Adrenal gland (tissue), 9 donors: ENCODE measurements at regions not wholly inside any gene's neighbourhood (a gene's known extent, or its start where the extent isn't known, plus 50 kb on each side); places are given as distances from the start of the nearest gene placed in this dataset.

Source experiments
- DNase-seq, 7 donors: peaks; one replicate each; pipeline ENCODE4 v3.0.0-alpha.2; 2019 to 2020
- H3K27ac ChIP-seq, 5 donors: fragments of 200-600 bp; sonication (generic) in 4 of 5; 1 replicate in 3 of 5; 2 replicates in 2 of 5; pipeline versions ENCODE4 v1.5.1 to v1.8.0; 2016 to 2020; ENCODE audit warnings: mild to moderate bottlenecking in 1 of 5
- H3K27me3 ChIP-seq: fragments of 200-600 bp; 2 replicates; pipeline ENCODE4 v1.8.0; 2021
- H3K36me3 ChIP-seq, 2 donors: fragments of 200-600 bp; replicated peaks in 1 of 2; 1 replicate in 1 of 2; 2 replicates in 1 of 2; pipeline versions ENCODE4 v1.5.1 to v1.8.0; 2018 to 2022
- H3K4me1 ChIP-seq, 2 donors: fragments of 200-600 bp; replicated peaks in 1 of 2; 1 replicate in 1 of 2; 2 replicates in 1 of 2; pipeline versions ENCODE4 v1.5.1 to v1.8.0; 2018 to 2021
- H3K4me3 ChIP-seq, 4 donors: fragments of 200-600 bp; sonication (generic) in 3 of 4; one replicate each; pipeline ENCODE4 v1.5.1; 2016 to 2018
- H3K9me3 ChIP-seq, 3 donors: fragments of 200-600 bp; sonication (generic) in 1 of 3; replicated peaks in 1 of 3; 1 replicate in 2 of 3; 2 replicates in 1 of 3; pipeline versions ENCODE4 v1.5.1 to v1.8.0; 2016 to 2021
- POLR2A ChIP-seq, 2 donors: fragments of 450-650 bp; IDR thresholded peaks; one replicate each; pipeline ENCODE4 v1.6.1; 2017; ENCODE audit warnings: antibody characterized with exemption in 2 of 2, mild to moderate bottlenecking in 2 of 2, moderate library complexity in 1 of 2
- WGBS, 4 donors: extraction: QIAGEN DNeasy Blood & Tissue Kit in 2 of 4; methylation state at CpG; one replicate each; pipeline versions ENCODE4 v1.1.5 to v1.1.7; 2013 to 2017; 5-methylcytosine and 5-hydroxymethylcytosine counted together
- intact Hi-C, 2 donors: fragments of 100-400 bp; cut with DNase I; formaldehyde crosslinking; loops; one replicate each; pipeline versions ENCODE4 v1.14.1 to v1.15.0; 2022 to 2023
- TF ChIP-seq, protein P1 (sequence below), 6 experiments: fragments of 450-650 bp in 4 of 6; fragments of 200-600 bp in 2 of 6; sonication (generic) in 1 of 6; IDR thresholded peaks; 1 replicate in 5 of 6; 2 replicates in 1 of 6; pipeline versions ENCODE4 v1.5.1 to v1.8.0; 2016 to 2021; ENCODE audit warnings: antibody characterized with exemption in 6 of 6, mild to moderate bottlenecking in 2 of 6, moderate library complexity in 1 of 6
- donor health status: healthy with polysubstance abuse.
- donor health status: Bipolar disorder and iron deficiency.
- donor health status: DM: yes; HTN: yes; CAD: no.
- donor health status: DM: no; HTN: no; CAD: no.
- donor health status: DM: no; HTN: no; CAD: no.

DNA sequence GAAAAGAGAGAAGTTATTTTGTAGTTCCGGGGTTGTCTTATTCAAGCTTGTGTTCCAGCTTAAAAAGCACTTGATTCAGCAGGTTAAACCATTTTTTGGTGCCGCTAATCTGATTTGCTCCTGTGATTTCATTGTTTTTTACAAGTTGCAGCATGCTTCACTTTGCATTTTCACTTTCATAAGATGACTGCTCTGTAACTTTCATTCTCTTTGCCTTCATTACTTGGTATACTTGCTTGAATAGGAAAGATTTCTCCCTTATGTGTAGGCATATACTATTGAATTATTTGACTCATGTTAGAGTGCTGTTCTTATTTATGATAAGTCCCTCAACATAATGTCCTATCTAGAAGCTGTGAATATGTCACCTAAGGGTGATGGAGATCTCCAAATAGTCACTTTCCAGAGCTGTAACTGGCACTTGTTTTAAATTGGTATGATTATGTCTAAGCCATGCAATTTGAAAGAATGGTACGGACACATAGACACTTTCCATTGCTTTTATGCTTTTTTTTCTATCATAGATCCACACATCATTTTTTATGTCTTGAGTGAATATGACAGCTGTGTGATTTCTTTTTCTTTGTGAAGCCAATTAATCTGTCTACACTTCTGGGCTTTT, 254.5 kb downstream of the DSEL start:
- Histone ChIP-seq H3K27ac (no peak overlapping the region), H3K9me3 (no peaks in the 10 kb centered on the region), H3K4me1 (no peaks in the 10 kb centered on the region), H3K36me3 (no peaks in the 10 kb centered on the region), H3K4me3 (no peak overlapping the region), H3K27me3 (no peaks in the 10 kb centered on the region)
- WGBS, 4 donors, result 80 to 91% (median 84%) methylated on average over 3 of the region's 3 CpGs
- intact Hi-C loops, result no loop called here
- TF ChIP-seq, protein P1, sequence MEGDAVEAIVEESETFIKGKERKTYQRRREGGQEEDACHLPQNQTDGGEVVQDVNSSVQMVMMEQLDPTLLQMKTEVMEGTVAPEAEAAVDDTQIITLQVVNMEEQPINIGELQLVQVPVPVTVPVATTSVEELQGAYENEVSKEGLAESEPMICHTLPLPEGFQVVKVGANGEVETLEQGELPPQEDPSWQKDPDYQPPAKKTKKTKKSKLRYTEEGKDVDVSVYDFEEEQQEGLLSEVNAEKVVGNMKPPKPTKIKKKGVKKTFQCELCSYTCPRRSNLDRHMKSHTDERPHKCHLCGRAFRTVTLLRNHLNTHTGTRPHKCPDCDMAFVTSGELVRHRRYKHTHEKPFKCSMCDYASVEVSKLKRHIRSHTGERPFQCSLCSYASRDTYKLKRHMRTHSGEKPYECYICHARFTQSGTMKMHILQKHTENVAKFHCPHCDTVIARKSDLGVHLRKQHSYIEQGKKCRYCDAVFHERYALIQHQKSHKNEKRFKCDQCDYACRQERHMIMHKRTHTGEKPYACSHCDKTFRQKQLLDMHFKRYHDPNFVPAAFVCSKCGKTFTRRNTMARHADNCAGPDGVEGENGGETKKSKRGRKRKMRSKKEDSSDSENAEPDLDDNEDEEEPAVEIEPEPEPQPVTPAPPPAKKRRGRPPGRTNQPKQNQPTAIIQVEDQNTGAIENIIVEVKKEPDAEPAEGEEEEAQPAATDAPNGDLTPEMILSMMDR (IDR thresholded peaks at IDR 0.05), result no peak
- TF ChIP-seq POLR2A (IDR thresholded peaks at IDR 0.05), result no peak
- DNase-seq, result no peak

- intact Hi-C loops, result no loop called here
- H3K9me3 ChIP-seq, result no peaks in the 10 kb centered on the region
- H3K36me3 ChIP-seq, result no peaks in the 10 kb centered on the region
- WGBS, 4 donors, result 71 to 77% (median 73%) methylated on average over 5 of the region's 5 CpGs
- no peaks in the 10 kb centered on the region for H3K27me3 ChIP-seq
- DNase-seq, result no peak
- no peaks in the 10 kb centered on the region for H3K4me1 ChIP-seq
- H3K4me3 ChIP-seq, result no peak overlapping the region
- no peak overlapping the region for H3K27ac ChIP-seq
- no peak for TF ChIP-seq POLR2A (IDR thresholded peaks at IDR 0.05)
- TF ChIP-seq, protein P1 (IDR thresholded peaks at IDR 0.05), result no peak
Measured at GRCh38 chr18:67260841-67261240, 255.7 kb downstream of the DSEL start.

DNA sequence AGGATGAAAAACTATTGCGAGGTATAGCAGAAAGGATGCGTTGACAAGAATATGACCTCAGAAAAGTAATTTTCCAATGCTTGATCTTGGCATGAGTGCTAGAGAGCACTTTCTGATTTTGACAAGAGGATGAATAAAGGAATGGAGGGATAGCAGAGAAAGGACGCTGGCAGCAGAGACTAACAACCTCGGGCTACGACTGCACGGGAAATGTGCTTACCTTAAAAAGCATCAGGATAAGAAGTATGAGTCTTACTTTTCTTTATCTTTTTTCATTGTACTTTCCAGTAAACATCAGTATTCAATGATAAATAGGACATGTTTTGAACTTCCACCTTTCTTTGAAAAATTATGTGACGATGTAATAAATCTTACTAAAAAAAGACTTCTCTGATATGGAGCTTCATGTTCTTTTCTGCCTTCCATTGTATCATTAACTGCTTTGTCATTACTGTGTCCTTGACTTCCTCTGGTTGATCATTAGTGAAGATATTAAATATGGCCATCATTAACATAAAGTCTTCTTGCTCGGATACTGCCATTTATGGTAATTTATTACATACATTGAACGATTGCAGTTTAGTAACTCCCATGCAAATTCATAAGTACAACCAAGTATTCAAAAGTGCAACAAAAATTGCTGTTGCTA, 265.6 kb downstream of the DSEL start:
- no peaks in the 10 kb centered on the region for H3K36me3 ChIP-seq
- no peak for TF ChIP-seq POLR2A (IDR thresholded peaks at IDR 0.05)
- TF ChIP-seq, protein P1 (IDR thresholded peaks at IDR 0.05), result no peak
- no peaks in the 10 kb centered on the region for H3K27me3 ChIP-seq
- H3K4me1 ChIP-seq, result no peaks in the 10 kb centered on the region
- intact Hi-C loops, result no loop called here
- no peaks in the 10 kb centered on the region for H3K9me3 ChIP-seq
- no peak for DNase-seq
- H3K4me3 ChIP-seq, result no peak overlapping the region
- WGBS, 4 donors, result 46 to 58% (median 50%) methylated on average over 9 of the region's 9 CpGs
- H3K27ac ChIP-seq, result no peak overlapping the region

- 18 to 37% (median 28%) methylated on average over 3 of the region's 3 CpGs for WGBS, 4 donors
- TF ChIP-seq POLR2A (IDR thresholded peaks at IDR 0.05), result no peak
- TF ChIP-seq, protein P1 (IDR thresholded peaks at IDR 0.05), result no peak
- H3K4me3 ChIP-seq, result peak overlapping the region in 1 of 4 donors; percentile 45
Measured at GRCh38 chr18:67243799-67244587, 272.5 kb downstream of the DSEL start.

More at GRCh38 chr18:67243799-67244587, 272.5 kb downstream of the DSEL start:
- Histone ChIP-seq H3K4me1 (peaks cover 0 to 5% of the 10 kb centered on the region in 2 donors), H3K27me3 (no peaks in the 10 kb centered on the region), H3K36me3 (no peaks in the 10 kb centered on the region), H3K27ac (no peak overlapping the region), H3K9me3 (no peaks in the 10 kb centered on the region)
- DNase-seq, result no peak
- intact Hi-C loops, result no loop called here
